PC-3 (cell line): ENCODE measurements at regions not wholly inside any gene's neighbourhood (a gene's known extent, or its start where the extent isn't known, plus 50 kb on each side); places are given as distances from the start of the nearest gene placed in this dataset.

ENCODE experiments used
- ATAC-seq: fragments of 200-7000 bp; cut with Tn5 transposase; 2 replicates; pipeline ENCODE4 v1.9.1; 2020; ENCODE audit warnings: mild to moderate bottlenecking, moderate library complexity
- BruUV-seq: library from RNA; stranded (reverse); fragments of 400-500 nt; replicated peaks from 2 replicates; lab custom pipeline; 2021; lab: Mats Ljungman, UMichigan
- CTCF ChIA-PET: fragments of 300-600 bp; sonication (Branson Sonifier 250); formaldehyde crosslinking; loops from one replicate; lab custom pipeline; 2022; ENCODE audit warnings: antibody characterized with exemption; lab: Charles Lee
- POLR2A ChIA-PET: fragments of 300-600 bp; sonication (Branson Sonifier 250); formaldehyde crosslinking; loops from one replicate; lab custom pipeline; 2022; ENCODE audit warnings: antibody characterized with exemption; ENCODE audit not compliant: unreplicated experiment; lab: Charles Lee
- DNase-seq: peaks from one replicate; pipeline ENCODE4 v3.0.0-alpha.2; 2015
- H2AFZ ChIP-seq: fragments of 300-600 bp; sonication (generic); 2 replicates; pipeline ENCODE4 v1.6.0; 2016; ENCODE audit warnings: antibody characterized with exemption, low read length
- H3F3A ChIP-seq: fragments of 300-600 bp; sonication (generic); one replicate; pipeline ENCODE4 v1.6.0; 2017; ENCODE audit warnings: antibody characterized with exemption, low read length, control low read depth, mild to moderate bottlenecking; ENCODE audit not compliant: unreplicated experiment
- H3K27ac ChIP-seq: fragments of 300-600 bp; sonication (generic); 2 replicates; pipeline ENCODE4 v1.5.1; 2016; ENCODE audit warnings: mild to moderate bottlenecking, low read length
- H3K27me3 ChIP-seq: fragments of 300-600 bp; sonication (generic); 2 replicates; pipeline ENCODE4 v1.6.1; 2016; ENCODE audit warnings: low read length, mixed read lengths
- H3K36me3 ChIP-seq: fragments of 300-600 bp; sonication (generic); 2 replicates; pipeline ENCODE4 v1.6.1; 2016; ENCODE audit warnings: low read depth, mixed run types, low read length, mixed read lengths
- H3K4me1 ChIP-seq: fragments of 300-600 bp; sonication (generic); 2 replicates; pipeline ENCODE4 v1.5.1; 2016; ENCODE audit warnings: low read length; ENCODE audit not compliant: insufficient read depth
- H3K4me2 ChIP-seq: fragments of 300-600 bp; sonication (generic); 2 replicates; pipeline ENCODE4 v1.6.0; 2016; ENCODE audit warnings: low read length
- H3K4me3 ChIP-seq: fragments of 300-600 bp; sonication (generic); 2 replicates; pipeline ENCODE4 v1.5.1; 2016; ENCODE audit warnings: mild to moderate bottlenecking, low read length, mixed read lengths
- H3K79me2 ChIP-seq: fragments of 300-600 bp; sonication (generic); 2 replicates; pipeline ENCODE4 v1.6.1; 2017; ENCODE audit warnings: low read length, mixed read lengths
- H3K9ac ChIP-seq: fragments of 300-600 bp; sonication (generic); 2 replicates; pipeline ENCODE4 v1.6.0; 2016; ENCODE audit warnings: mild to moderate bottlenecking, low read length
- H3K9me2 ChIP-seq: fragments of 300-600 bp; sonication (generic); replicated peaks from 2 replicates; pipeline ENCODE4 v1.6.1; 2016; ENCODE audit warnings: mixed run types, low read length, mixed read lengths
- H3K9me3 ChIP-seq: fragments of 300-600 bp; sonication (generic); 2 replicates; pipeline ENCODE4 v1.6.1; 2016; ENCODE audit warnings: low read length, mixed read lengths
- H4K20me1 ChIP-seq: fragments of 300-600 bp; sonication (generic); 2 replicates; pipeline ENCODE4 v1.6.1; 2016; ENCODE audit warnings: low read length, mixed read lengths
- CTCF ChIP-seq: fragments of 300-600 bp; sonication (generic); conservative IDR thresholded peaks from 2 replicates; pipeline ENCODE4 v1.5.1; 2017; ENCODE audit warnings: antibody characterized with exemption, low read depth, mild to moderate bottlenecking, low read length
- EZH2 ChIP-seq: fragments of 300-600 bp; sonication (generic); IDR thresholded peaks from one replicate; pipeline ENCODE4 v1.6.1; 2017; ENCODE audit warnings: antibody characterized with exemption, mild to moderate bottlenecking, low read length; ENCODE audit not compliant: unreplicated experiment
- EZH2phosphoT487 ChIP-seq: fragments of 300-600 bp; sonication (generic); IDR thresholded peaks from 2 replicates; pipeline ENCODE4 v1.6.1; 2018; ENCODE audit warnings: mild to moderate bottlenecking, antibody characterized with exemption, low read length, borderline replicate concordance
- intact Hi-C: fragments of 100-400 bp; cut with micrococcal nuclease; formaldehyde crosslinking; loops from 2 replicates; pipeline ENCODE4 v1.9.0; 2023

- ATAC-seq = no peak
- DNase-seq = no peak
- H3K9me3 ChIP-seq = peaks cover 12% of the 10 kb centered on the region; the same call in 1 of the 2 replicates
- H2AFZ ChIP-seq = no peak overlapping the region
- H4K20me1 ChIP-seq = no peaks in the 10 kb centered on the region
- H3F3A ChIP-seq = no peaks in the 10 kb centered on the region
- no peak overlapping the region for H3K4me2 ChIP-seq
- H3K79me2 ChIP-seq = no peaks in the 10 kb centered on the region
- no peaks in the 10 kb centered on the region for H3K36me3 ChIP-seq
- no peak overlapping the region for H3K4me3 ChIP-seq
- ChIA-PET POLR2A (no interaction called here), CTCF (no interaction called here)
- intact Hi-C loops = no loop called here
- H3K9me2 ChIP-seq = no peaks in the 10 kb centered on the region
- BruUV-seq = no TSS peak
- no peak overlapping the region for H3K27ac ChIP-seq
- H3K4me1 ChIP-seq = no peaks in the 10 kb centered on the region
- H3K27me3 ChIP-seq = no peaks in the 10 kb centered on the region
- H3K9ac ChIP-seq = no peak overlapping the region
- TF ChIP-seq EZH2 (no peak), CTCF (no peak), EZH2phosphoT487 (no peak)
Measured at GRCh38 chr14:82224610-82225009, 691.0 kb upstream of the SEL1L start.

GRCh38 chr14:82230748-82231147 lies 697.1 kb upstream of the SEL1L start:
- no peak for TF ChIP-seq CTCF
- H3K9ac ChIP-seq = no peak overlapping the region
- no peak overlapping the region for H3K4me3 ChIP-seq
- no peaks in the 10 kb centered on the region for H4K20me1 ChIP-seq
- no peak overlapping the region for H3K4me2 ChIP-seq
- H3F3A ChIP-seq = no peaks in the 10 kb centered on the region
- no peaks in the 10 kb centered on the region for H3K36me3 ChIP-seq
- DNase-seq = no peak
- BruUV-seq = no TSS peak
- no peaks in the 10 kb centered on the region for H3K4me1 ChIP-seq
- POLR2A ChIA-PET = no interaction called here
- CTCF ChIA-PET = no interaction called here
- intact Hi-C loops = no loop called here
- no peak overlapping the region for H2AFZ ChIP-seq
- no peak overlapping the region for H3K27ac ChIP-seq
- no peaks in the 10 kb centered on the region for H3K27me3 ChIP-seq
- no peaks in the 10 kb centered on the region for H3K9me2 ChIP-seq
- no peak for ATAC-seq
- no peaks in the 10 kb centered on the region for H3K79me2 ChIP-seq
- peaks cover 8% of the 10 kb centered on the region; the same call in 1 of the 2 replicates for H3K9me3 ChIP-seq

GRCh38 chr14:82238649-82239048 lies 705.0 kb upstream of the SEL1L start:
- intact Hi-C loops = no loop called here
- H3K4me3 ChIP-seq = no peak overlapping the region
- no peak overlapping the region for H3K27ac ChIP-seq
- TF ChIP-seq EZH2 = no peak
- no peak for TF ChIP-seq EZH2phosphoT487
- no peak for TF ChIP-seq CTCF
- H3K4me2 ChIP-seq = no peak overlapping the region
- ChIA-PET POLR2A (no interaction called here), CTCF (no interaction called here)
- H3K9me2 ChIP-seq = no peaks in the 10 kb centered on the region
- no peak overlapping the region for H2AFZ ChIP-seq
- no peaks in the 10 kb centered on the region for H3K36me3 ChIP-seq
- H3K79me2 ChIP-seq = no peaks in the 10 kb centered on the region
- H3K4me1 ChIP-seq = no peaks in the 10 kb centered on the region
- H3K9ac ChIP-seq = no peak overlapping the region
- ATAC-seq = no peak
- H3K27me3 ChIP-seq = no peaks in the 10 kb centered on the region
- peaks cover 11% of the 10 kb centered on the region; the same call in 1 of the 2 replicates for H3K9me3 ChIP-seq
- DNase-seq = no peak
- no TSS peak for BruUV-seq
- no peaks in the 10 kb centered on the region for H4K20me1 ChIP-seq
- no peaks in the 10 kb centered on the region for H3F3A ChIP-seq
